ENCODE measurements at regions not wholly inside any gene's neighbourhood (a gene's known extent, or its start where the extent isn't known, plus 50 kb on each side); places are given as distances from the start of the nearest gene placed in this dataset.

DNA sequence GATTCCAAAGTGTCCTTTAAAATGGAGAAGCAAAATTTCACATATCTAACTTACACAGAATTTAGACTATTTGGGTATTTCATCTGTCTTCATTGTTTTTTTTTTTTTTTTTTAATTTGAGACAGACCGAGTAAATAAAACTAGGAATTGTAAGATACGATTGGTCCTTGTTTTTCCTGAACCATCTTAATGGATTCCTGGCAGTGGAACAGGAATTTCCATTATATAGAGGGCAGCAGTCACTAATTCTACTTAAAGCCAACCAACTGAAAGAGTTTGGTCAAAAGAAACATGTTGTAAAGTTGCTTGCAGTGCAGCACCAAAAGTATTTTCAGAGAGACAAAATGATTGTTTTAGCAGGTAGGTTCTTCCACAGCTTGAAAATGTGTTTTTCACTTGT, 72.5 kb upstream of the HGF start:
- TF ChIP-seq POLR2A (IDR thresholded peaks at IDR 0.05) (no peak), CTCF (IDR thresholded peaks at IDR 0.05) (no peak)

Measured in Peyer's patch (tissue), 4 donors.